ENCODE measurements at regions not wholly inside any gene's neighbourhood (a gene's known extent, or its start where the extent isn't known, plus 50 kb on each side); places are given as distances from the start of the nearest gene placed in this dataset.

GRCh38 chr2:66814916-66815315, 380.0 kb downstream of the MEIS1 start:
- DNase-seq (ENCODE audit: low read depth, low spot score) (no peak), ATAC-seq (no peak)
- Histone ChIP-seq H3K27me3 (ENCODE audit: control insufficient read depth, insufficient read depth, low read length) (no peaks in the 10 kb centered on the region), H3K27ac (ENCODE audit: low read length) (no peak overlapping the region), H3K9me3 (ENCODE audit: control insufficient read depth, insufficient read depth, low read depth, low read length) (no peaks in the 10 kb centered on the region), H3K36me3 (ENCODE audit: control insufficient read depth, insufficient read depth, low read length) (no peaks in the 10 kb centered on the region), H3K4me1 (ENCODE audit: control insufficient read depth, insufficient read depth, low read length) (no peaks in the 10 kb centered on the region), H3K4me3 (ENCODE audit: low read depth in 2 of 2, low read length in 2 of 2) (no peak overlapping the region)
- ChIA-PET CTCF (no interaction called here), POLR2A (no interaction called here)
- intact Hi-C loops (cut with micrococcal nuclease; ENCODE audit: unreplicated experiment) (no loop called here), in situ Hi-C loops (cut with HindIII; ENCODE audit: low pct_unique_long_range_greater_than_20kb, low sequenced_read_pairs) (no loop called here)
- no peak for TF ChIP-seq CTCF (IDR thresholded peaks at IDR 0.05)
- TF ChIP-seq POLR2AphosphoS5 (IDR thresholded peaks at IDR 0.05; ENCODE audit: low read depth, low read length), result no peak
- no peak for TF ChIP-seq SIN3A (IDR thresholded peaks at IDR 0.05; ENCODE audit: borderline replicate concordance, insufficient read depth, low read depth, low read length)
- no peak for TF ChIP-seq TCF7L2 (IDR thresholded peaks at IDR 0.05; ENCODE audit: low read depth, low read length)
- TF ChIP-seq, protein P1, sequence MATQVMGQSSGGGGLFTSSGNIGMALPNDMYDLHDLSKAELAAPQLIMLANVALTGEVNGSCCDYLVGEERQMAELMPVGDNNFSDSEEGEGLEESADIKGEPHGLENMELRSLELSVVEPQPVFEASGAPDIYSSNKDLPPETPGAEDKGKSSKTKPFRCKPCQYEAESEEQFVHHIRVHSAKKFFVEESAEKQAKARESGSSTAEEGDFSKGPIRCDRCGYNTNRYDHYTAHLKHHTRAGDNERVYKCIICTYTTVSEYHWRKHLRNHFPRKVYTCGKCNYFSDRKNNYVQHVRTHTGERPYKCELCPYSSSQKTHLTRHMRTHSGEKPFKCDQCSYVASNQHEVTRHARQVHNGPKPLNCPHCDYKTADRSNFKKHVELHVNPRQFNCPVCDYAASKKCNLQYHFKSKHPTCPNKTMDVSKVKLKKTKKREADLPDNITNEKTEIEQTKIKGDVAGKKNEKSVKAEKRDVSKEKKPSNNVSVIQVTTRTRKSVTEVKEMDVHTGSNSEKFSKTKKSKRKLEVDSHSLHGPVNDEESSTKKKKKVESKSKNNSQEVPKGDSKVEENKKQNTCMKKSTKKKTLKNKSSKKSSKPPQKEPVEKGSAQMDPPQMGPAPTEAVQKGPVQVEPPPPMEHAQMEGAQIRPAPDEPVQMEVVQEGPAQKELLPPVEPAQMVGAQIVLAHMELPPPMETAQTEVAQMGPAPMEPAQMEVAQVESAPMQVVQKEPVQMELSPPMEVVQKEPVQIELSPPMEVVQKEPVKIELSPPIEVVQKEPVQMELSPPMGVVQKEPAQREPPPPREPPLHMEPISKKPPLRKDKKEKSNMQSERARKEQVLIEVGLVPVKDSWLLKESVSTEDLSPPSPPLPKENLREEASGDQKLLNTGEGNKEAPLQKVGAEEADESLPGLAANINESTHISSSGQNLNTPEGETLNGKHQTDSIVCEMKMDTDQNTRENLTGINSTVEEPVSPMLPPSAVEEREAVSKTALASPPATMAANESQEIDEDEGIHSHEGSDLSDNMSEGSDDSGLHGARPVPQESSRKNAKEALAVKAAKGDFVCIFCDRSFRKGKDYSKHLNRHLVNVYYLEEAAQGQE (IDR thresholded peaks at IDR 0.05; ENCODE audit: insufficient read depth in 1 of 2, low read depth in 2 of 2, low read length in 1 of 2), result no peak
- BruUV-seq (replicated peaks), result no TSS peak

GRCh38 chr2:66815886-66816285, 381.0 kb downstream of the MEIS1 start:
- ChIA-PET POLR2A (no interaction called here), CTCF (no interaction called here)
- ATAC-seq, result no peak
- no peak for TF ChIP-seq POLR2AphosphoS5 (IDR thresholded peaks at IDR 0.05; ENCODE audit: low read depth, low read length)
- TF ChIP-seq, protein P1 (IDR thresholded peaks at IDR 0.05; ENCODE audit: insufficient read depth in 1 of 2, low read depth in 2 of 2, low read length in 1 of 2), result no peak
- Histone ChIP-seq H3K9me3 (ENCODE audit: control insufficient read depth, insufficient read depth, low read depth, low read length) (no peaks in the 10 kb centered on the region), H3K27me3 (ENCODE audit: control insufficient read depth, insufficient read depth, low read length) (no peaks in the 10 kb centered on the region), H3K4me1 (ENCODE audit: control insufficient read depth, insufficient read depth, low read length) (no peaks in the 10 kb centered on the region), H3K27ac (ENCODE audit: low read length) (no peak overlapping the region), H3K36me3 (ENCODE audit: control insufficient read depth, insufficient read depth, low read length) (no peaks in the 10 kb centered on the region), H3K4me3 (ENCODE audit: low read depth in 2 of 2, low read length in 2 of 2) (no peak overlapping the region)
- no peak for DNase-seq (ENCODE audit: low read depth, low spot score)
- no TSS peak for BruUV-seq (replicated peaks)
- intact Hi-C loops (cut with micrococcal nuclease; ENCODE audit: unreplicated experiment) (no loop called here), in situ Hi-C loops (cut with HindIII; ENCODE audit: low pct_unique_long_range_greater_than_20kb, low sequenced_read_pairs) (no loop called here)
